ENCODE measurements at regions not wholly inside any gene's neighbourhood (a gene's known extent, or its start where the extent isn't known, plus 50 kb on each side); places are given as distances from the start of the nearest gene placed in this dataset.
A peak's percentile ranks its signal among the peaks of the same experiment; 100 is the strongest.
"Not testable (repeated sequence)": the region's sequence is repeated elsewhere in the genome, so short reads cannot be mapped to it uniquely, and the experiment has no call there.

DNA sequence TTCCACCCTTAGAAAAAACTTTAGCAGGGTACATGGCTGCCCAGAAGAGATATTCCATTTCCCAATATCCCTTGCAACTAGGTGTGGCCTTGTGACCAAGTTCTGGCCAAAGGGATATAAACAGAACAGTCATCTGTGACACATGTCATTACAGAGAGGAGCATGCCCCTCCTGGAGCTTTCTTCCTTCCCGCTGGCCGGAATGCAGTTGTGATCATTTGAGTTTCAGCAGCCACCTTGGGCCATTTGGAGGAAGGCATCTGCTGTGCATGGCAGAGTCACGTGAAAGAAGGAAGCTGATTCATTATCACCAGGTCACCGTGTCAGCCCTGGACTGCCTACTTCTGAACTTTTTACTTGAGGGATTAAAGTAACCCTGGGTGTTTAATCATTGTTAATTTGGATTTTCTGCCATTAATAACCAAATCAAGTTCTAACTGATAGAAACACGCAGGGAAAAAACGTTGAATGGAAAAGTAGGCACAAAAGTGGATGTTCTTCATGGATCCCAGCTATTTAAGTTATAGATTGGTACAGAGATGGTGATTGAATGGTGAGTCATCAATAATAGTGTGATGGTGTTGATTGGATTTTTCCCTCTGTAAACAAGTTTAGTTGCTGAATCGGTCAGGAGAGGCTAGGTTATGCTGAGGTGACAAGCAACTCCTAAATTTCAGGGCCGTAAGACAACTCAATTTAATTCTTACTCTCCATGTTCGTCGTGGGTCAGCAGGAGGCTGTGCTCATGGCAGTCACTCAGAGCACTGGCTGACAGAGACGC, 80.7 kb upstream of the CCDC167 start:
- no peak for DNase-seq (ENCODE audit: low read depth)

DNA sequence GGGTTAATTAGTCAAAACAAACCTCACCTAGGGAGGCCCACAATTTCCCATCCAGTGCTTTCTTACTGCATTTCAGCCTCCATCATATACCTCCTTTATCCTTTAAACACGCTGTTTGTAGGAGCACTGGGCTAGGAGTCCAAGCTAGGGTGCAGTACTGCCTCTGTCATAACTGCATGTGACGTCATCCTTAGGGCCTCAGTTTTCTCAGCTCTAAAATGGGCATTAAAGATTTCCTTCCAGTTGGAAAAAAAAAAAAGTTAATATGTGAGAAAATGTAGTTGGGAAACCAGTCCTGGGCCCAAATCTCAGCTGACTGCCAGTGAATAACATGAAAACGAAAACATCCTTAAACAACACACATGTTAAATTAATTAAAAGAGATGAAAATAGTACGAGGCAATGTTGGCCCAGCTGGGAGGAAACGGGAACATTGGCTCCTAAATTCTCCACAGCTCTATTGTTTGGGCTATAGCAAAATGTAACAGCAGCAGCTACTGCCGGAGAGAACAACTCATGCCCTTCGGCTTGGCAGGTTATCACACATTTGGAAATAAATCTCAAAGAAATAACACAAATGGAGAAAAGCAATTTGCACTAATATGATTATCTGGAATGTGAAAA, 79.9 kb upstream of the CCDC167 start:
- DNase-seq (ENCODE audit: low read depth), result no peak

GRCh38 chr6:37578104-37578503, 78.4 kb upstream of the CCDC167 start:
- DNase-seq (ENCODE audit: low read depth), result no peak

DNA sequence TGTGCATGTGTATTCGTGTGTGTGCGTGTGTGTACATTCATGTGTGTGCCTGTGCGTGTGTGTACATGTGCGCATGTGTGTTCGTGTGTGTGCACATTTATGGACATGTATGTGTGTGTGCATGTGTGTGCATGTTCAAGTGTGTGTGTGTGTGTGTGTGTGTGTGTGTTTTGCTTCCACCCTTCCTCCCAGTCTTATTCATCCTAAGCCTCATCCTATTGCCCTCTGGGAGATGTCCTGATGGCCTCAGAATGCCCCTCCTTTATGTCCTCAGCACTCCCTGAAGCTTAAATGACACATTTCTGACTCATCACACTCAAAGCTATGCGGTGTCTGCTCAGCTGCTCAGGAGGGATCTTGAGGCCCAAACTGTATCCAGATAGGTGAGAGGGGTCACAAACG, 76.6 kb upstream of the CCDC167 start:
- no peak for DNase-seq (ENCODE audit: low read depth)

DNA sequence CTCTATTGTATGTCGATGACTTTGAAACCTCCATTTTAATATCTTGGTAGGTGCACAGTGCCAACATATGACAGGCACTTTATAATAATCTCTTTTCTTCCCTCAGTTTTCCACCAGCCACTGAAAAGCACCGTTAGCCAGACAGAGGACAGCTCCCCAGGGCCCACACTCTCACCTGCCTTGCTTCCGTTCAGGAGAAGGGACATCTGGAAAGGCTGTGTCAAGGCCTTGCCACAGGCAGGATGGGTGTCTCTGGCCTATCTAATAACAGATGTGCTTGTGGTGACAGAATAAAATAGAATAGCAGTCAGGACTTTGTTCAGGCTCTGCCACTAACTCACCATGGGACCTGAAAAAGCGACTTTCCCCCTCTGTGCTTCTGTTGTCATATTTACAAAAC, 75.5 kb upstream of the CCDC167 start:
- DNase-seq (ENCODE audit: low read depth), result no peak

- no peak for DNase-seq (ENCODE audit: low read depth)
Observed at GRCh38 chr6:37572334-37572733, 72.6 kb upstream of the CCDC167 start.

- no peak for DNase-seq (ENCODE audit: low read depth)
Observed at GRCh38 chr6:37570482-37571133, 70.9 kb upstream of the CCDC167 start.

DNA sequence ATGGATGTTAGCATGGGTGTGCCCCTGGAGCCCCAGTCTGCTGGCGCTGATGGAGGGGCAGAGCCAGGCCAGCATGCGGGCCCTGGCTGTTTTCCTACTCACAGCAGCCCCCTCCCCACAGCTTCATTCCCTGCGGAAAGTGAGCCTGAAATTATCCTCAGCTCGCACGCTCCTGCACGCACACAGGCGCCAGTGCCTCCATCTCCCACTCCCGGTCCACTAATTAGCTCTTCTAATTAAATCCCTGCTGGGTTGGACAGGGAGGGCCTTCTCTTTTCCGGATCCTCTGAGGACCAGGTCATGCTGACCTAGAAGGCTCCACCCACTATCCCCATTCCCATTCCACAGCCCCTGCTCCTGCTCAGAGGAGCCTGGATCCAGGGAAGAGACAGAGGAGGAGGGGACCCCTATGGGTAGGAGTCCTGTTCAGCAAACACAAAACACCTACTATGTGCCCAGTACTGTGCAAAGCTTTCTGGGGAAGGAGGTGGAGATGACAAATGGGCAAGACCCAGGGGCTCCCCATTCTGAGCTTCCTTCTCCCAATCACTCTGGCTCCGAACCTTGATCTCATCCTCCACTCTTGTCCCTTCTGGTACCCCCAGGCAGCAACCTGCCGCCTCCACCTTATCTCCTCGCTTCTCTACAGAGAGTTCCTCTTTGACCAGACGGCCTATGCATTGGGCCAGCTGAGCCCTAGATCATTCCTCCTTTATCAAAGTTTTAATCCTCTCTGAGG, 70.2 kb upstream of the CCDC167 start:
- DNase-seq (ENCODE audit: low read depth), result no peak

GRCh38 chr6:37569317-37569716, 69.6 kb upstream of the CCDC167 start:
- DNase-seq (ENCODE audit: low read depth), result no peak

DNA sequence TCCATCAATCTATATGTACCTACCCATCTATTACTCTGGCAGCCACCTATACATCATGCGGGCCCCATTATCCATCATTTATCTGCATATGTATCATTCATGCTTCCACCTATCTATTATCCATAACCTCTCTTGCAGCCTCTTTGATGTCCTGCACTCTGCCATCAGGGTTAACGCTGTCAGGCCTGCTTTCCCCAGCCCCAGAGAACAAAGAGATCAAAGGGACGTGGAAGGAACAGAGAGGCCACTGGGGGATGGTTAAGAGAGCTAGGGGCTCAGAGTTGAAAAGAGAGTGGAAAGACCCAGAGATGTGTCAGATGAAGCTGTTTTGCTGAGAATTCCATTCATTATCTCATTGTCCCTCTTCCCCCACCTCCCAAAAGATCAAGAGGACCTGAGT, 67.3 kb upstream of the CCDC167 start:
- DNase-seq (ENCODE audit: low read depth), result no peak

DNA sequence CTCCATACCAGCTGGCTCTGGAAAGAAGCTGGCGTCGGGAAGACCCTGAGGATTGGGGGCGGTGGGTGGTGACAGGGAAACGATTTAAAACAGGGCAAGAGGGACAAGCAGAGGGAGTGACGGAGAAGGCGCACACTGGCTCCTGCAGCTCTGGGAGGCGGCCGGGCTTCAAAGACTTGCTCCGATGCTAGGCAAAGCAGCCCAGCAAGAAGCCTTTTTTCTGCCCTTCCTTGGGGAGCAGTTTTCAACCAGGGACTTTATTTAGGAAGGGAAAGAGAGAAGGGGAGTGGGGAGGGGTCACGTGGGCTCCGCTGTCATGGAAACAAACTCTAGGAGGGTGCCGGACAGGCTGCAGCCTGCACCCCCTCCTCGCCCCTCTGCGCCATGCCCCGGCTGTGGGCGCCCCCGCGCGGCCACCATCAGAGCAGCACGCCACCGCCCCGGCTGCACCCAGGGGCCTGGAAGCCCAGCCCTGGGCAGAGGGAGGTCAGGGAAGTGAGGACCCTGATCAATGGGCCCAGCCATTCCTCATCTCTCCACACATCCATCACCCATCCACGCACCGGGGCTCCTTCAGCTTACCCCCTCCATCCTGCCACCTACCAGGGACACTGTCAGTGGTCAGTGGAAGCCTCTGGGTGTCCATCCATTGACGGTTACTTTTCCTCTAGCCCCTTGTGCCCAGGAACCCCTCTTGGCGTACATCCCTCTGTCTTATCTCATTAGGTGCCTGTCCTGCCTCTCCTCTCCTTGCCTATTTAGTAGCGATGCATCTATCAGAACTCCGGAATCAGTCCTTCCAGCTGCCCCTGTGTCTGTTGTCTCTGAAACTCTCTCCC, 66.6 kb upstream of the CCDC167 start:
- peak; percentile 70 for DNase-seq (ENCODE audit: low read depth)

DNA sequence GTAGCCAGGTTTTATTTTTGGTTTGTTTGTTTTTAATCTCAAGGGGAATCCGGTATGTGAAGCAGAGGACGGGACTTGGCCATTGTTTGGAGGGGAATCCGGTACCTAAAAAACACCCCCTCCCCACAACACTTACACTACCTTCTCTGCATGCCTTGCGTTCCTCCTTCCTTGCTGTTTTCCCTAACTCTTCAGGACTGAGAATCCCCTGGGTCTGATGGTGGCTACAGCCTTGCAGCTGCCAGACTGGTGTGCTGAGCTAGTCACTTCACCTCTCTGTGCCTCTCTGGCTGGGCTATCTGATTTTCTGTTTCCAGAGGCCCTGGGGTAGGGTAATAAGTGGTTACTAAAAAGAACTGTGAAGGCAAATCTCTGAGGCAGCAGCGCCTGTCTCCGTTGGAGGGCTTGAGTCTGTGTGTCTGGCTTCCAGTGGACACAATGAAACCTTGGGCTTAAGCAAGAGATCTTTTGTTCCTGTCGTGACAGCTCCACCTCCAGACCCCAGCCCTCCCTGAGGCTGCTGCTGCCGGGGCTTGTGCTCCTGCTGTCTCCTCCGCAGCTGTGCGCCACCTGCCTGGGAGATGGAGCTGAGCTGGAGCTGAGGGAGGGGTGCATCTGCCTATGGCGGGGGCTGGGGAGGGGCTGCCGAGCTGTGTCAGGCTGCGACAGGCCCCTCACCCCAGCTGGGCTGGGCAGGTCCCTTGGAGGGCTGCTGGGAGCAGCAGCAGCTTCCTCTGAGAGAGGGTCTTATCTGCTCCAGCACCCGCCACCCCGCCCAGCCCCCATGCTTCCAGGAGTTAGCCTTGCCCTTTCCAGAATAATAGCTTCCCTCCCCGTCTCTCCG, 65.8 kb upstream of the CCDC167 start:
- no peak for DNase-seq (ENCODE audit: low read depth)

- DNase-seq (ENCODE audit: low read depth), result not testable (repeated sequence)
Observed at GRCh38 chr6:37562926-37563288, 63.2 kb upstream of the CCDC167 start.

- DNase-seq (ENCODE audit: low read depth), result no peak
Observed at GRCh38 chr6:37561361-37561760, 61.7 kb upstream of the CCDC167 start.

DNA sequence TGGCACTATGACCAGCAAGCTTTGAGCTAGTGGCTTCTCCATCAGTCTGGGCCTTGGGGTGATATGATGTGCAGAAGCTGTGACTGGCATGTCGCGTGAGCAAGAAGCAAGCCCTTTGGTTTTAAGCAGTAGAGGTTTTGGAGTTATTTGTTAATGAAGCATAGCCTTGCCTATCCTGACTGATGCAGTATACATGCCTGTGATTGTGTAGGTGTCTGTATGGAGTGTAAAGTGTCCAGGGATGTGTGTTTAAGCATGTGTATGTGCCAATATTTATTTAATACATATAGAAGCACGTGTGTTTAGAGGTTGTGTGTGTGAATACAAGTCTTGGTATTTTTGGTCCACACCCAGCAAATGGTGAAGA, 61.0 kb upstream of the CCDC167 start:
- no peak for DNase-seq (ENCODE audit: low read depth)

DNA sequence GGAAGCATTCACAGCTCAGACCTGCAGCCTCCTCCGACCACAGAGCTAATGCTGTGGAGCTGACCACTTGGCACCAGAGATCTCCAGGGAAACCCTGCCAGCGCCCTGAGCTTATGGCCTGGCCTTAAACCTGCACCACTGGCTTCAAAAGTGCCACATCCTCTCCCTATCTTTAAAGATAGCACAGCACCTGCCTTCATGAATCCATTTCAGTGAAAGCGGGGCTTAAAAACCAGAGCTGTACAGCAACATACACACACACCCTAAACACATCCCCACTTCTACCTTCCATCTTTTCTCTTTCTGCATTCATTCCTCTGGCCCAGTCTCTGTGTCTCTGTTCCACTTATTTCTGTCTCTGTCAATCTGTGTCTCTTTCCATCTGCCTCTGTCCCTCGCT, 59.8 kb upstream of the CCDC167 start:
- DNase-seq (ENCODE audit: low read depth), result no peak

DNA sequence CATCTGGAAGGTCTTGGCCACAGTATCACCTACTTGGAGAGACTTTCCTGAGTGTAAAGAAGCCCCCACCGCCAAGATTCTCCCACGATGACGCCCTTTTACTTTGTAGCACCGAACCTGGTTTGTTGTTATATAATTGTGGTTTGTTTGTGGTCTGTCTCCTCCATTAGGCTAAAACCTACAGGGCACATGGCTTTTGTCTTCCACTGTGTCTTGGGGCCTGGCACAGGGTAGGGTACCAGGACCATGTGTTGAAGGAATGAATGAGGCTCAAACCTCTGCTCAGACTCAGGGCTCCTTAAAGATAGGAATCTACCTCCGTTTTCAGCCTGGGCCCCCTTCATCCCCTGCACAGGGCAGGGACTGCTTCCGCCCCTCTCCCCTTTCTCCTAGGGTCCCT, 59.4 kb upstream of the CCDC167 start:
- DNase-seq (ENCODE audit: low read depth), result no peak

DNA sequence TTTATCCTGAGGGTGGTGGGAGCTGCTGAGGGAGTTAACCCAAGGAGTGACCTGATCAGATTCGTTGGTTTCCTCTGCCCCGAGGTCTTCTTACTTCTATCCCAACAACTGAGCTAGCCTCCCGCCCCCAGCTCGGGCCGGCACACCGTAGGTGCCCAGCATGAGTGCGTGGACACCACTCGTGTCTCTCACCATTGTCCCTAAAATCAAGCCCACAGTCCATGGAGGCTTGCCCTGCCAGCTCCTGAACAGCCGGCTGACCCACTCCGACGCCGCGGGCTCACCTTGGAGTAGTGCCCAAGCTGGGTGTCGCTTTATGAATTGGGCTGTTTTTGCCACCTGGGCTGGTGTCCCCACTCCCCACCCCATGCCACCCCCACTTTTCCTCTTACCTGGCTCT, 59.0 kb upstream of the CCDC167 start:
- DNase-seq (ENCODE audit: low read depth), result no peak

GRCh38 chr6:37558168-37558567, 58.5 kb upstream of the CCDC167 start:
- no peak for DNase-seq (ENCODE audit: low read depth)

GRCh38 chr6:37557645-37558114, 58.0 kb upstream of the CCDC167 start:
- no peak for DNase-seq (ENCODE audit: low read depth)
